ENCODE measurements at regions not wholly inside any gene's neighbourhood (a gene's known extent, or its start where the extent isn't known, plus 50 kb on each side); places are given as distances from the start of the nearest gene placed in this dataset.

DNA sequence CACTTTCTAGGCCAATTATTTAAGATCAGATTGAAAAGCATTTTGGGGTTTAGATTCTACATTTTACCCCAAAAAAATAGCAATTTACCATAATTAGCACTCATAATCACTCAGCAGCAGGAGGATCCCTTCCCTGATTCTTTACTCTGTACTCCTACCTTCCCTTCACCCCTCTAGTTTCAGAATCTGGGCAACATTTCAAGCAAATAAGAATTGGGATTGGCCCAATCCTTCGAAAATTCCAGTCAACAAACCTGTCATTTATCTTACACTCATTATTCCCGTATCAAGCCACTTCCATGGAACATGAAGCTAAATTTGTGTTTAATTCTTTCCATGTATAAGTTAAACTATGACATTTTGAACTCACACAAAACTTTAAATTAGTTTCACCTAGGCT, 349.1 kb upstream of the USP15 start:
- no peak overlapping the region for H3K4me3 ChIP-seq (ENCODE audit: insufficient read depth, low read depth, low read length)
- no peaks in the 10 kb centered on the region for H3K4me1 ChIP-seq (ENCODE audit: control insufficient read depth, insufficient read depth, low read length)
- no peaks in the 10 kb centered on the region for H3K36me3 ChIP-seq (ENCODE audit: control insufficient read depth, insufficient read depth, low read length)
- no peaks in the 10 kb centered on the region for H3K9me3 ChIP-seq (ENCODE audit: control insufficient read depth, low read length)
- 25 to 66% methylated on average over 1 to 2 of the region's 2 CpGs for WGBS, 2 experiments
- no peak overlapping the region for H3K27ac ChIP-seq (ENCODE audit: insufficient read depth, low read depth, low read length, poor library complexity, severe bottlenecking)
- no peaks in the 10 kb centered on the region for H3K27me3 ChIP-seq (ENCODE audit: control insufficient read depth, insufficient read depth, low read length, poor library complexity, severe bottlenecking)

DNA sequence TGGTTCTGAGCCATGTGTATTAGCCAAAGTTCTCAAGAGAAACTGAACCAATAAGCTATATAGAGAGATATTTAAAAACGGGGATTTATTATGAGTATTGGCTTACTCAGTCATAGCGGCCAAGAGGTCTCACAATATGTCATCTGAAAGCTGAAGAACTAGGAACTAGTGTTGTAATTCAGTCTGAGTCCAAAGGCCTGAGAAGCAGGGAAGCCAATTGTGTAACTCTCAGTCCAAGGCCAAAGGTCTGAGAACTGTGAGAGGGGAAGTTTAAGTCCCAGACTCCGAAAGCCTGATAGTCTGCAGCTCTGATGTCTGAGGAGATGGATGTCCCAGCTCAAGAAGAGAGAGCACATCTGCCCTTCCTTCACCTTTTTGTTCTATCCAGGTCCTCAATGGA, 344.8 kb upstream of the USP15 start:
- 94 to 95% methylated on average over 3 of the region's 3 CpGs for WGBS, 2 experiments
- Histone ChIP-seq H3K4me3 (ENCODE audit: insufficient read depth, low read depth, low read length) (no peak overlapping the region), H3K27me3 (ENCODE audit: control insufficient read depth, insufficient read depth, low read length, poor library complexity, severe bottlenecking) (no peaks in the 10 kb centered on the region)

DNA sequence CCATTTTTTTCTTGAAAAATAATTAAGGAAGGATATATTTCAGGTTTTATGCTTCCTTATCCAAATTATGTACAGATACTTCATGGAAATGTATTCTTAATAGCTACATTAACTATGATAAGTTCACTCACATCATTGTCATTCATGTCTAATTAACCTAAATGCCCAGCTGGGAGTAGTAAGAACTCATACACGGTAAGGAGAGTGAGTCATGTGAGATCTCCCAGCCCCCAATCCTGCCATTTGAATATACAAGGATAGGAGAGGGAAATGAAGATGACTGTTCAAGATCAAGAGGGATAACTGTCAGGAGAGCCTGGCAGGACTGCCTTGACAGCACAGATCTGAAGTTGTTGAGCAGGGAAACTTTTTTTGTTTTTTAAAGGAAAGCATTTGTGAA, 343.4 kb upstream of the USP15 start:
- WGBS, 2 experiments, result 13 to 33% methylated on average over 1 of the region's 1 CpG
- H3K27ac ChIP-seq (ENCODE audit: insufficient read depth, low read depth, low read length, poor library complexity, severe bottlenecking), result no peak overlapping the region
- H3K9me3 ChIP-seq (ENCODE audit: control insufficient read depth, low read length), result no peaks in the 10 kb centered on the region
- no peaks in the 10 kb centered on the region for H3K36me3 ChIP-seq (ENCODE audit: control insufficient read depth, insufficient read depth, low read length)
- no peaks in the 10 kb centered on the region for H3K27me3 ChIP-seq (ENCODE audit: control insufficient read depth, insufficient read depth, low read length, poor library complexity, severe bottlenecking)
- H3K4me3 ChIP-seq (ENCODE audit: insufficient read depth, low read depth, low read length), result no peak overlapping the region
- H3K4me1 ChIP-seq (ENCODE audit: control insufficient read depth, insufficient read depth, low read length), result no peaks in the 10 kb centered on the region

More for the DNA sequence above, 344.8 kb upstream of the USP15 start:
- Histone ChIP-seq H3K9me3 (ENCODE audit: control insufficient read depth, low read length) (no peaks in the 10 kb centered on the region), H3K4me1 (ENCODE audit: control insufficient read depth, insufficient read depth, low read length) (no peaks in the 10 kb centered on the region), H3K27ac (ENCODE audit: insufficient read depth, low read depth, low read length, poor library complexity, severe bottlenecking) (no peak overlapping the region), H3K36me3 (ENCODE audit: control insufficient read depth, insufficient read depth, low read length) (no peaks in the 10 kb centered on the region)

DNA sequence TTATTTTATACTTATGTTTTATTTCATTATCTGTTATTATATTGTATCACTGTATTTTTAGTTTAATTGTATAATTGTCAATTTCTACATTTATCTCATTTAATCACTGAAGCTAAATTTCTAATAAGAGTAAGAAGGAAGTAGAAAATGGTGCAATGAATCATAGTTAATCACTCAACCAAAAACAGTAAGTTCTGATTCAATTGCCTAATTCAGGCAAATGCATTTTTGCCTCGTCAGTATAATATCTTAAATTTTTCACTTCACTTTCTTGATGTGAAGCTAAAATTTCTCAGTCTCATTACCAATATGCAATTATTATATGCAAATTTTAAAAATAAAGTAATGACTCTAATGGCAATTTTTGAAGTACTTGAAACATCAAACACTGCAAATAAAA, 340.5 kb upstream of the USP15 start:
- Histone ChIP-seq H3K4me1 (ENCODE audit: control insufficient read depth, insufficient read depth, low read length) (no peaks in the 10 kb centered on the region), H3K36me3 (ENCODE audit: control insufficient read depth, insufficient read depth, low read length) (no peaks in the 10 kb centered on the region), H3K9me3 (ENCODE audit: control insufficient read depth, low read length) (no peaks in the 10 kb centered on the region), H3K27me3 (ENCODE audit: control insufficient read depth, insufficient read depth, low read length, poor library complexity, severe bottlenecking) (no peaks in the 10 kb centered on the region), H3K4me3 (ENCODE audit: insufficient read depth, low read depth, low read length) (no peak overlapping the region), H3K27ac (ENCODE audit: insufficient read depth, low read depth, low read length, poor library complexity, severe bottlenecking) (no peak overlapping the region)
- 94 to 100% methylated on average over 1 of the region's 1 CpG for WGBS, 2 experiments

DNA sequence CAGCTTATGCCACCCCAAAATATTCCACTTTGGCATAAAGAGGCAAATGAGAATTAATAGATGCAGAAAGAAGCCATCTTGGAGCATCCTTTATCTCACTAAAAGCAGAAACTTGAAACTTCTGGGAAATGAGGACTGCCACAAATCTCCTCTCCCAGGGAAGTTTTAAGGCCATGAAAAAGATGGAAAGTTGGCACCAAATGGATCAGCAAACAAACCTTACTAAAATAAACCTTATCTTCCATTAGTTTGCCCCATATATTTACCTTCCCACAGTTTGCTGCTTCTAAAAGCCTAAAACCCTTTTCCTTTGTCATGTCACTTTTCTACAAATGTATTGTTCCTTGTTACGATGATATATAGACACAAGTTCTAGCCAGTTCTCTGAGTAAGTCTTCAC, 340.0 kb upstream of the USP15 start:
- Histone ChIP-seq H3K27me3 (ENCODE audit: control insufficient read depth, insufficient read depth, low read length, poor library complexity, severe bottlenecking) (no peaks in the 10 kb centered on the region), H3K4me1 (ENCODE audit: control insufficient read depth, insufficient read depth, low read length) (no peaks in the 10 kb centered on the region), H3K36me3 (ENCODE audit: control insufficient read depth, insufficient read depth, low read length) (no peaks in the 10 kb centered on the region), H3K9me3 (ENCODE audit: control insufficient read depth, low read length) (no peaks in the 10 kb centered on the region), H3K4me3 (ENCODE audit: insufficient read depth, low read depth, low read length) (no peak overlapping the region), H3K27ac (ENCODE audit: insufficient read depth, low read depth, low read length, poor library complexity, severe bottlenecking) (no peak overlapping the region)
- WGBS, 2 experiments, result 82 to 100% methylated on average over 1 of the region's 1 CpG

DNA sequence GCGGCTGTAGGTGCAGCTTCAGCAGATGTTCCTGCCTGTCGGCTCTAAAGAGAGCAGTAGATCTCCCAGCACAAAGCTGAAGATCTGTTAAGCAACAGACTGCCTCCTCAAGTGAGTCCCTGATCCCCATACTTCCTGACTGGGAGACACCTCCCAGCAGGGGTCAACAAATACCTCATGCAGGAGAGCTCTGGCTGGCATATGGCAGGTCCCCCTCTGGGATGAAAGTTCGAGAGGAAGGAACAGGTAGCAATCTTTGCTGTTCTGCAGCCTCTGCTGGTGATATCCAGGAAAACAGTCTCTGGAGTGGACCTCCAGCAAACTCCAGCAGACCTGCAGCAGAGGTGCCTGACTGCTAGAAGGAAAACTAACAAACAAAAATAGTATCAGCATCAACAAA, 337.1 kb upstream of the USP15 start:
- WGBS, 2 experiments, result 91 to 95% methylated on average over 3 of the region's 3 CpGs

DNA sequence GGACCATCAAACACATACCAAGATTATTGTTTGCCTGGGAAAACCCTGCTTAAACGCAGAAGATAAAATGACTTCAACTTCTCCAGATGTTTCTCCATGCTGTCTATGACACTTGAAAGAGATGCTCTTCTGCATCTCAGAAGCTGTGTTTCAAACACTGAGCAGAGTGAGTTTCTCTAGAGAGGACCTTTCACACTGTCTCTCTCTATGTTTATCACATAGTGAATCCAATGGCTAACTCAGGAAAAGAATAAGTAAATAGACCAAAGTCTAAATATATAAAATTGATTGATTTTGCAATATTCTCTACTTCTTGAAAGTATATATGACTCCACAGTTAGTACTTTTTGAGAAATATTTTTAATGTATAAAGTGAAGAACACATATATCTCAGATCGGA, 325.6 kb upstream of the USP15 start:
- no peaks in the 10 kb centered on the region for H3K9me3 ChIP-seq (ENCODE audit: control insufficient read depth, low read length)
- H3K36me3 ChIP-seq (ENCODE audit: control insufficient read depth, insufficient read depth, low read length), result no peaks in the 10 kb centered on the region
- 82 to 98% methylated on average over 2 of the region's 2 CpGs for WGBS, 2 experiments
- no peak overlapping the region for H3K27ac ChIP-seq (ENCODE audit: insufficient read depth, low read depth, low read length, poor library complexity, severe bottlenecking)
- H3K27me3 ChIP-seq (ENCODE audit: control insufficient read depth, insufficient read depth, low read length, poor library complexity, severe bottlenecking), result no peaks in the 10 kb centered on the region
- H3K4me3 ChIP-seq (ENCODE audit: insufficient read depth, low read depth, low read length), result no peak overlapping the region
- no peaks in the 10 kb centered on the region for H3K4me1 ChIP-seq (ENCODE audit: control insufficient read depth, insufficient read depth, low read length)

More for the DNA sequence above, 337.1 kb upstream of the USP15 start:
- Histone ChIP-seq H3K36me3 (ENCODE audit: control insufficient read depth, insufficient read depth, low read length) (no peaks in the 10 kb centered on the region), H3K4me3 (ENCODE audit: insufficient read depth, low read depth, low read length) (no peak overlapping the region), H3K27ac (ENCODE audit: insufficient read depth, low read depth, low read length, poor library complexity, severe bottlenecking) (no peak overlapping the region), H3K27me3 (ENCODE audit: control insufficient read depth, insufficient read depth, low read length, poor library complexity, severe bottlenecking) (no peaks in the 10 kb centered on the region), H3K9me3 (ENCODE audit: control insufficient read depth, low read length) (no peaks in the 10 kb centered on the region), H3K4me1 (ENCODE audit: control insufficient read depth, insufficient read depth, low read length) (no peaks in the 10 kb centered on the region)

DNA sequence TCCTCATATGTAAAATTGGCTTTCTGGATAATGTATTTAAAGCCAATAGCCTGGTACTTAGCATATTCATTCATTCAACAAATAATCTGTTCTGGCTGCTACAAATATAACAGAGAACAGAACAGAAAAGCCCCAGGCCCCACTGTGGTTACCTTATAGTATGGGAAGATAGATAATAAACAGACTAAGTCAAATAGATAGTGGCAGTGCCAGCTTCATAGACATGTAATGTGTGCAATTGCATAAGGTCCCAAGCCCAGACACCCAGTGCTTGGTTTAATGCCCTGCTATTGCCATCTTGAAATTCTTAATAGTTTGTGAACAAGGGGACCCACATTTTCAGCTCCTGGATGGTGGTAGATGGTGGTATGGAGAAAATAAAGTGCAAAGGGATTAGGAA, 320.2 kb upstream of the USP15 start:
- Histone ChIP-seq H3K36me3 (ENCODE audit: control insufficient read depth, insufficient read depth, low read length) (no peaks in the 10 kb centered on the region), H3K4me1 (ENCODE audit: control insufficient read depth, insufficient read depth, low read length) (no peaks in the 10 kb centered on the region), H3K27me3 (ENCODE audit: control insufficient read depth, insufficient read depth, low read length, poor library complexity, severe bottlenecking) (no peaks in the 10 kb centered on the region), H3K27ac (ENCODE audit: insufficient read depth, low read depth, low read length, poor library complexity, severe bottlenecking) (no peak overlapping the region), H3K4me3 (ENCODE audit: insufficient read depth, low read depth, low read length) (no peak overlapping the region), H3K9me3 (ENCODE audit: control insufficient read depth, low read length) (no peaks in the 10 kb centered on the region)

DNA sequence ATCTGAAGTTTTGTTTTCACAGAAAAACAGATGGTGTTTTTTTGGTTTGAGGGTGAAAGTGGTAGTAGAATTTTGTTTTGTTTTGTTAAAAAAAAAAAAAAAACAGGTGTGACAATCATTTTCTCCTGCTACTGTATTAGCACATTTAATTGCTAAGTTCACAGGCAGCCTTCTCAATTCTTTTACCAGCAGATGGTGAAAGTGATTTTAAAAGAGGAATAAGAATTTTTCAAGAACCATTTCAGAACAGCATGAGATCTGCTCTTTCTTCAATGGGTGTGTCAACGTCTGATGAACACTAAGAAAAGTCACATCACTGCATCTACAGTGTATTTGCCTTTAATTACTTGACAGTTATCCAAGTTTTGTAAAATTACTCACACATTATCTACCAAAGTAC, 303.7 kb upstream of the USP15 start:
- Histone ChIP-seq H3K4me3 (ENCODE audit: insufficient read depth, low read depth, low read length) (no peak overlapping the region), H3K9me3 (ENCODE audit: control insufficient read depth, low read length) (no peaks in the 10 kb centered on the region), H3K4me1 (ENCODE audit: control insufficient read depth, insufficient read depth, low read length) (no peaks in the 10 kb centered on the region), H3K36me3 (ENCODE audit: control insufficient read depth, insufficient read depth, low read length) (no peaks in the 10 kb centered on the region), H3K27me3 (ENCODE audit: control insufficient read depth, insufficient read depth, low read length, poor library complexity, severe bottlenecking) (no peaks in the 10 kb centered on the region), H3K27ac (ENCODE audit: insufficient read depth, low read depth, low read length, poor library complexity, severe bottlenecking) (no peak overlapping the region)
- WGBS, 2 experiments, result 78 to 94% methylated on average over 1 of the region's 1 CpG

DNA sequence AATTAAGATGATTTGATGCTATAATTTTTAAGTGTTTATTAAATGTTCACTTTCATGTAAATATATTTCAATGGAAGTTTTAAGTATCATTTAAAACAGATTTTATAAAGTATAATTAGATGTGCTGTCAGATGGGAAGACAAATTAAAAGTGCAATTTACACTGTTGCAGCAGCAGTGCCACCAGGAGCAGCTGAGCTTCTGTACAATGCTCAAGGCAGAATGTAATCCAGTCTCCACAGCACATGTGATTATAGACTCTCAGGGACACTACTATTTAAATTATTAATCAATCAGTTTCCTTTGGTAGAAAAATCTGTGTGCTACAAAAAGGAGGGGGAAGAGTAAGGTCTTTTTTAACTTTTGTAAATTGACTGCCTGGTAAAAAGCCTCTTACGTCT, 285.7 kb upstream of the USP15 start:
- 94 to 100% methylated on average over 1 of the region's 1 CpG for WGBS, 2 experiments
- Histone ChIP-seq H3K36me3 (ENCODE audit: control insufficient read depth, insufficient read depth, low read length) (no peaks in the 10 kb centered on the region), H3K27me3 (ENCODE audit: control insufficient read depth, insufficient read depth, low read length, poor library complexity, severe bottlenecking) (no peaks in the 10 kb centered on the region), H3K9me3 (ENCODE audit: control insufficient read depth, low read length) (no peaks in the 10 kb centered on the region), H3K4me3 (ENCODE audit: insufficient read depth, low read depth, low read length) (no peak overlapping the region), H3K27ac (ENCODE audit: insufficient read depth, low read depth, low read length, poor library complexity, severe bottlenecking) (no peak overlapping the region), H3K4me1 (ENCODE audit: control insufficient read depth, insufficient read depth, low read length) (no peaks in the 10 kb centered on the region)

DNA sequence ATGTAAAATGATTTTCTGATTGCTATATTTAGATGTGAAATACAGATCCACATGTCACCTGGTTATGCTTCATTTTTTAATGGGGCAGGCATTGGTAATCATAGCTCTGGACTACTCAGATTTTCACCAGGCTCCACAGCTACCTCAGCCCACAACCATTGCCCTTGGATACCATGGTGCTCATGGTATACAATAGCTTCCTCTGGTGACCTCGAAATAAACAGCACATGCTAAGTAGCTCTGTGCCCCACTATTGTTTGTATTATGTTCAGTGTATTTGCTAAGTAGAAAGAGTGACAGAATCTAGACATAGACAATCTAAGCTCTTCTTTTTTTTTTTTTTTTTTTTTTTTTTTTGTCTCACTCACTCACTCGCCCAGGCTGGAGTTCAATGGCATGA, 274.4 kb upstream of the USP15 start:
- no peak overlapping the region for H3K27ac ChIP-seq (ENCODE audit: insufficient read depth, low read depth, low read length, poor library complexity, severe bottlenecking)
- no peaks in the 10 kb centered on the region for H3K4me1 ChIP-seq (ENCODE audit: control insufficient read depth, insufficient read depth, low read length)
- H3K9me3 ChIP-seq (ENCODE audit: control insufficient read depth, low read length), result no peaks in the 10 kb centered on the region
- no peaks in the 10 kb centered on the region for H3K36me3 ChIP-seq (ENCODE audit: control insufficient read depth, insufficient read depth, low read length)
- no peaks in the 10 kb centered on the region for H3K27me3 ChIP-seq (ENCODE audit: control insufficient read depth, insufficient read depth, low read length, poor library complexity, severe bottlenecking)
- H3K4me3 ChIP-seq (ENCODE audit: insufficient read depth, low read depth, low read length), result no peak overlapping the region
- 77 to 94% methylated on average over 2 of the region's 2 CpGs for WGBS, 2 experiments

Data from ectodermal cell (in vitro differentiated cells).